ELR (cell line): ENCODE measurements at regions not wholly inside any gene's neighbourhood (a gene's known extent, or its start where the extent isn't known, plus 50 kb on each side); places are given as distances from the start of the nearest gene placed in this dataset.
"Not testable (repeated sequence)": the region's sequence is repeated elsewhere in the genome, so short reads cannot be mapped to it uniquely, and the experiment has no call there.

Experiments
- DNase-seq: peaks from one replicate; pipeline ENCODE4 v3.0.0-alpha.2; 2015; ENCODE audit warnings: low read depth

DNA sequence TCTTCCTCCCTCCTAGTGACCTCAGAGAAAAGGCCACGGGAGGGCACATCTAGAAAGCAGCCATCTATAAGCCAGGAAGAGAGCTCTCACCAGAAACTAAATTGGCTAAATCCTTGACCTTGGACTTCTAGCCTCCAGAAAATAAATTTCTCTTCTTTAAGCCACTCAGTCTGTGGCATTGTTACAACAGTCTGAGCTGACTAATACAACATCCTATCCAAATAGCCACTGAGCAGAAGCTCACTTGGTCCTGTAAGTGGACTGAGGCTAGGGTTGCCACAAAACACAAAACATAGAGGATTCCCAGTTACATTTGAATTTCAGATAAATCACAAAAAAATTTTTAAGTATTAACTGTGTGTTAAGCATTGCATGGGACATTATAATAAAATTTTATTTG lies 383.4 kb downstream of the MLLT3 start:
- no peak for DNase-seq

GRCh38 chr9:20237686-20238085 lies 384.6 kb downstream of the MLLT3 start:
- no peak for DNase-seq

- DNase-seq, result peak; percentile 1
Measured at GRCh38 chr9:20236676-20237075, 385.6 kb downstream of the MLLT3 start.

- not testable (repeated sequence) for DNase-seq
Measured at GRCh38 chr9:20235206-20235605, 387.1 kb downstream of the MLLT3 start.

GRCh38 chr9:20228096-20228495 lies 394.2 kb downstream of the MLLT3 start:
- no peak for DNase-seq

DNA sequence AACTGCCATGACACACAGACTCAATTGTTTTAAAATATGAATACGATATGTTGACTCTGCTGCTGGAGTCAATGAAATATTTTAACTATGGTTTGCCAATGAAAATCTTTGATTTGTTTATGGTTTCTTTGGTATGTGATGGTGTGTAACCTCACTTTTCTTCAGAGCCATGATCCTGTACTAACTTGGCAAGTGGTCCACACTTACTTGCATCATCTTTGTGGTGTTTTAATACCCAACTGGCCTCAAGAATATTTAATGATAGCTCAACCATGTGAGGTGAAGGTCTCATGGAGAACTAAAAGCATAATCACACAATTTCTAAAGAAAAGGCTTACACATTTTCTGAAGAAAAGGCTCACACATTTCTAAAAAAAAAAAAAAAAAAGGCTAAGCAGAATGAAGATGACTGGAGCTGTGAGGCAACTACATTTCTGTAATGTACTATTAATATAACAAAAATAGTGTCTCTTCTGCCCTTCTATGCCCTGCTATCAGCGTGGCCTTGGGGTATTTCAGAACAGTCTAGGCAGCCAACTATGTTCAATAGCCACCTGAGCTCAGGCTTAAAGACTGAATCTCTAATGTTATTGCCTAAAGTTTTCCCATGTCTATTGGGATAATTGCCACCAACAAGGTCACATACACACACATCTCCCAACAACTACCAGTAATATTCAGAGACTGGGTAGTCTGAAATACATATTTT lies 395.0 kb downstream of the MLLT3 start:
- DNase-seq, result no peak

DNA sequence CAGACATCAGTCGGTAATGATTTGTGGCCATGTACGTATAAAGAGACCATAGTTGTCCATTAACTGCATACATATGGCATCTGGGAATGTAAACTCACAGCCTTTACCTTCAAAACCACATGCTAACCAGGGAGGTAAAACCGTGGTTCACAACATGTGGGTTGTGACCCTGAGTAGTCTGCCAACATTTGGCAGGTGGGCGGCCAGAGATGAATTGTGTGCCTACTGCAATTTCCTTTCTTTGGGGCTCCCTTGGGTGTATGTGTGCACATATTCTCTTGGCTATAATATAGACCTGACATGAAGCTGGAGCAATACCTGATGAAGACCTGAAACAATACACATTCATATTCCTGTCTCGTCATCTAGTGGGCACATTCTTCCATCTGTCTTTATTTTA lies 396.0 kb downstream of the MLLT3 start:
- no peak for DNase-seq

DNA sequence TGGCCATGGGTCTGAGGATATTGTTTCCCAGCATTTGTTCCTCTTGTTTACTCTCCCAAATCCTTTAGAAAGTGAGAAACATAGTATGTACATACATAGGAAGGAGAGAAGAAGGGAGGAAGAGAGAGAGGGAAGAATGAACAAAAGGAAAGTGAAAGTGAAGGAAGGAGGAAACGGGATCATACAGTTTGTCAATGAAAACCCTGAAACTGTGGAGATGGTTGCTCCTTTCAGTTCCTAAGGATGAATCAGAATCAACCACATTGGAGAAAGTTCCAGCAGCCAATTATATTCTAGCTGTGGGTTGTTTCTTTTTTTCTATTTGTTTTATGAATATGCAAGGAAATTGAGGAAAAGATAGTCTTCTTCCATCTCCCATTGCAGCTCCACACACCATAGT lies 396.5 kb downstream of the MLLT3 start:
- DNase-seq, result peak; percentile 17

- DNase-seq, result no peak
Measured at GRCh38 chr9:20224756-20225155, 397.5 kb downstream of the MLLT3 start.

GRCh38 chr9:20220286-20220685 lies 402.0 kb downstream of the MLLT3 start:
- DNase-seq, result peak; percentile 41

DNA sequence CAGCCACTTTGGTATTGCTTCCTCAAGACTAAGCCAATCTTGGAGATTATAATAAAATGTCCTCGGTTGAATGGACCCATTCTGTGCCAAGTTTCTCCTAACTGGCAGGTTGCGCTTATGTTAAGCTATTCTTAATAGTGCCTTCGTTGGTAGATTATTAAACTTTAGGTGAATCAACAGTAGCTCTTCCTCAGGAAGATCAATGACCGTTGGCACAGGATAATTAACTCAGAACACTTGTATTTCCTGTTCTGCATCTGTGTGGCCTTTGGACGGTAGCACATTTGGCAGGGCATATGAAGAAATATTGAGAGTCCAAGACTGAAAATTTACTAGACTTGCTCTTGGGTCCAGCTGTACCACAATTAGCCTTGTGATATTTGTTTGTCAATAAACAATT lies 402.9 kb downstream of the MLLT3 start:
- DNase-seq, result no peak

GRCh38 chr9:20217596-20217995 lies 404.7 kb downstream of the MLLT3 start:
- DNase-seq, result no peak

- no peak for DNase-seq
Measured at GRCh38 chr9:20216438-20216837, 405.9 kb downstream of the MLLT3 start.

DNA sequence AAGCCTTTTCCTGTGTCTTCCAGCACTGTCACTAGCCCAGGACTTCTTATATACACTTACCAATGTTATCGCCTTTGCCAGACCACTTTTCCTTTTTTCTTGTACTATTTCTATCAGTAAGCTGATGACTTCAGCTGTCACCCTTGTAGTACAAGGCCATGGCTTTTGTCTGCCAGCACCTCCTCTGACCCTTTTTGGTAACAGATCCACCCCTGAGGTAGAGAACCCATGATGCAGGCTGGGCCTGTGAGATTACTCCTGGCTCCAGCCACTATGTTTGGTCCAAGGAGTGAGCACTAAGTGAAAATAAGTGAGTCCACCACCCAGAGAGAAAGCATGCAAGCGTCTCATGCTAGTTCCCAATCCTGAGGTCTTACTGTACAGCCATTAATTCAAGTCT lies 406.7 kb downstream of the MLLT3 start:
- no peak for DNase-seq

DNA sequence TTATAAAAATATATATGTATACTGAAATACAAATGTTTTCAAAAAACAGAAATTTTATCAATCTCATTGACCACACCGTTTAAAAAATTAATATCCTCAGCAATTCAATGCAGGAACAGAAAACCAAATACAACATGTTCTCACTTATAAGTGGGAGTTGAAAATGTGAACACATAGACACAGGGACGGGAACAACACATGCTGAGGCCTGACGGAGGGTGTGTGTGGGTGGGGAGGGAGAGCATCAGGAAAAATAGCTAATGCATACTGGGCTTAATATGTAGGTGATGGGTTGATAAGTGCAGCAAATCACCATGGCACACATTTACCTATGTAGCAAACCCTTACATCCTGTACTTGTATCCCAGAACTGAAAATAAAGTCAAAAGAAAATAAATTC lies 409.5 kb downstream of the MLLT3 start:
- DNase-seq, result no peak

DNA sequence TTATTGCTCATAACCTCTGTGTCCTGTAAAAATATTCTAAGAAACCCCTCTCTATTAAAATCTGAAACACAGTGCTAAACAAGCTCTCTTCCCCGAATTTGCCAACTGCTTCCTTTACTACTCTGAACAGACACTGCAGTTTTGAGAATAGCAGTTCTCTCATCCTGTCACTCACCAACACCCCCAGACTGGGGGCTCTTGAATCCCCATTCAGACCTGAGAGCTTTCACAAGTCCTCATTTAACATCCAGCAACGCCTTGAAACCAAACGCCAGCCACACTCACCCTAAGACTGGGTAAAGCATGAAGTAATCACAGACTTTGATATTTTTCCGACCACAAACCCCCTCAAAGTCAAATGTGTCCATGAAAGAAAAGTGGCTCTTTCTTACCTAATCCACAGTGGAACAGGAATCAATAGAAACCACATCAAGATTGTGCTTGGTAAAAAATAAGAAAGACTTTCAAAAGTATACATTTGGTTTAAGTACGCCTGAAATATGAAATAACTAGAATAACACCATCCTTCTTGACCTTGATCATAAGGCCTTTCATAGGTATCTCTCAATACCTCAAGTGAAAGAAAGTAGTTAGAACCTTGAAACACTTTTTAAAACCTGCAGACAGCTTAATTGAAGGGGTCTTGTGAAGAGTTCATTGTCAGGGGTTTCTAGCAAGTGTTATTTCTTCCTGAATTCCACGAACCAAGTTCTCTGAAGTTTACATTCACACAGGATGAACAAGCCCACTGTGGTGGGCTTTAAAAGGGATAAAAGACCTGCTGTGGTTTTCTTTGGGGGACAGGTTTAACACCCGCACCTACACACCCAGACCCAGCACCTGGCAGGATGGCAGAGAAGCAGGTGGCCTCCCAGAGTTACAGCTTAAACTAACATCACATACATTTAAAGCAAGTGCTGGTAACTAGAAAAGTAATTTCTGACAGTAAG lies 412.6 kb downstream of the MLLT3 start:
- no peak for DNase-seq

- DNase-seq, result no peak
Measured at GRCh38 chr9:20208961-20209371, 413.3 kb downstream of the MLLT3 start.

DNA sequence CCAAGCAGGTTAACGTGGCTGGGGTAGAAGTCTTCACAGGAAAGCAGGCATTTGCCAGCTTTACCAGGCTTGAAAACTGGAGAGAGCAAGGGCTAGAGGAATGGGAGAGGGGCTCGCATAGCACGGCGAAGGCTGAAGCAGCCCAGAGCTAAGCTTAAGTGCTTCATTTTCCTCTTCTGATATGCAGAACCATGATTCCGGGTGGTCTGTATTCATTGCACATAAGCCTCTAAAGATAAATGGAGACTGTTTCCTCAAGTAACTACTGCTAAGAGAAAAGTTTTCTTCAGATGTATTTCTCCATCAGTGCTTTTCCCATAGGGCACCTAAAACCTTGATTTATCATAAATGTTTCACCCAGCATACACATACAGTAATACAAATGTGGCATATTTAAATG lies 414.1 kb downstream of the MLLT3 start:
- DNase-seq, result no peak

GRCh38 chr9:20207176-20207575 lies 415.1 kb downstream of the MLLT3 start:
- no peak for DNase-seq

DNA sequence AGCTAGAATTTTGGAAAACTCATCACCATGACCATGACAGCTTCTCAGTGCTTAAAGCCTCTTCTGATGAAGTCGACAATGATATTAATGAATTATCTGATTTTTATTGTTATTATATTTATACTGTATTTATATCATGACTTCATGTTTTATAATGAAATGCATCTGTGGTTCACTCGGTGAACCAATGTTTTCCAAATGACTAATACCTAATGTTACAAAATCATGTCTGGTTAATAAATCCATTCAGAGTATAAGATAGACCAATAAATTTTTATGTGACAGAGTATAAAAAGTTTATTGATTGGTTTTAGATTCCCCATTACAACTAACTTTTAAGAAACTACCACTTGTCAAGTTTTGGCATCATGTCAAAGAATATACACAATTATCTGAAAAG lies 416.5 kb downstream of the MLLT3 start:
- no peak for DNase-seq

DNA sequence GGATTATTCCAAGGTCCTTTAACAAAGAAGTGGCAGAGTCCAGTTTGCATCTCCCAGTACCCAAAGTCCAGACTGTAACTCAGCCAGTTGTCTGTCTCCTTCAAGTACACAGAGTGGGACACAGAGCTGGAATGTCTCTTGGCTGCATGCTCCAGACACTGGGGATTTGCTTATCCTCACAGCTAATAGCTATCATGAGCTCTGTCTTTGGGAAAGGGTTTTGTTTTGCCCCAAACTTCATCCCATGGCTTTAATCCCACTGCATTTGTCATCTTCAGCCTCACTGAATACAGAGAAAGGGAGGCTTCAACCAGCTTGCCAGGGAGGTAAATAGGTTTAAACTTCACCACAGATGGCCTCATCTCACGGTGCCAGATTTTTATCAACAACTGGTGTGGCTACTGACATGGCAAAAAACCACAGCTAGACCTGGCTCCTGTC lies 412.2 kb upstream of the SLC24A2 start:
- DNase-seq, result no peak

DNA sequence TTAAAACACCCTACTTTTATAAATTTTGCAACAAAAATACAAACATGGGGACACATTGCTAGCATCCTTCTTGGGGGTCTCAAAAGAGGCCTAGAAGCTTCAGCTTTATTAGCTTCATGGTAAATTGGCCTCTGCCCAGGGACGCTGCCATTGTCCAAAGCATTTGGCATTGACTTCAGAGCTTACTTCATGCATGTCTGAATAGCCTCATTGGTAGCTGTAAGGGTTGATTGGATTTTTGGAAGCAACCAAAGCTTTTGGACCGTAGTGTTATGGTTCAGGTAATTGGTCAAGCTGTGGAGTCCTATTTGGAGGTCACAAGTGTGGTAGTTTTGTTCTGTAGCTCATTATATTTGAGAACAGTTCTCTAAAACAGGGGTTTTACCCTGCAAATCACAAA lies 411.7 kb upstream of the SLC24A2 start:
- no peak for DNase-seq

DNA sequence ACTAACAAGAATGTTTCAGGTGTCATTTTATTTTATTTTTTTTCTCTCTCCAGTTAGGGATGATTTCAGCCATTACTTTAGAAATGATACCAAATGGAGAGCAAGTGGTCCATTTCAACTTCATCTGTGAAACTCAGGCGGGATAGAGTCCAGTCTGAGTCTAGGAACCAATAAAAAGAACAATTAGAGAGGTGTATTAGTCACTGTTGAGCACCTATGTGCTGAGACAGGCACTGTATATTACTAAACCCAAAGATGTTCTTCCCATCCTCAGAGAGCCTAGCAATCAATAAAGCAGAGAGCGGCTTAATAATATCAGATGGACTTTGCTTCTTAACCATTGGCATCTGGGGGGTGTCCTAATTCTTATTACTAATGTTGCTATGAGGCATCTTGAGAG lies 410.3 kb upstream of the SLC24A2 start:
- DNase-seq, result no peak
